CD4-positive, alpha-beta T cell (primary cell): ENCODE measurements at regions not wholly inside any gene's neighbourhood (a gene's known extent, or its start where the extent isn't known, plus 50 kb on each side); places are given as distances from the start of the nearest gene placed in this dataset.

Experiments used
- ATAC-seq: fragments of 200-7000 bp; cut with Tn5 transposase; one replicate; pipeline ENCODE4 v1.10.0; 2022; ENCODE audit warnings: mild to moderate bottlenecking; ENCODE audit not compliant: poor library complexity
- CTCF ChIA-PET: fragments of 350-600 bp; sonication (Branson Sonifier 250); formaldehyde crosslinking; loops from one replicate; lab custom pipeline; 2021; ENCODE audit warnings: antibody characterized with exemption, inconsistent platforms; lab: Charles Lee
- POLR2A ChIA-PET: fragments of 350-600 bp; sonication (Branson Sonifier 250); formaldehyde crosslinking; loops from one replicate; lab custom pipeline; 2021; ENCODE audit warnings: antibody characterized with exemption, inconsistent platforms; lab: Charles Lee
- DNase-seq, 14 experiments: peaks; one replicate each; pipeline ENCODE4 v3.0.0-alpha.2; 2013 to 2020; ENCODE audit warnings: mixed read lengths in 2 of 14
- H3K27ac ChIP-seq, 2 donors: one replicate each; pipeline versions ENCODE4 v1.5.1 to v1.7.0; 2013; ENCODE audit warnings: low read length in 2 of 2, low read depth in 1 of 2, mild to moderate bottlenecking in 1 of 2
- H3K27me3 ChIP-seq, 2 experiments: 1 replicate in 1 of 2; 2 replicates in 1 of 2; pipeline versions ENCODE4 v1.6.1 to v1.7.0; 2013; ENCODE audit warnings: low read length in 2 of 2, control low read depth in 1 of 2, mild to moderate bottlenecking in 1 of 2, moderate library complexity in 1 of 2; ENCODE audit not compliant: insufficient read depth in 2 of 2, control insufficient read depth in 1 of 2
- H3K36me3 ChIP-seq: one replicate; pipeline ENCODE4 v1.6.1; 2013; ENCODE audit warnings: low read length, control low read depth; ENCODE audit not compliant: insufficient read depth
- H3K4me1 ChIP-seq: one replicate; pipeline ENCODE4 v1.6.1; 2013; ENCODE audit warnings: low read length, control low read depth; ENCODE audit not compliant: insufficient read depth
- H3K4me3 ChIP-seq: one replicate; pipeline ENCODE4 v1.5.1; 2013; ENCODE audit warnings: mild to moderate bottlenecking, low read length, moderate library complexity
- H3K9me3 ChIP-seq, 2 experiments: 1 replicate in 1 of 2; 2 replicates in 1 of 2; pipeline versions ENCODE4 v1.6.1 to v1.7.0; 2013; ENCODE audit warnings: low read length in 2 of 2, mild to moderate bottlenecking in 2 of 2, control low read depth in 1 of 2, moderate library complexity in 1 of 2; ENCODE audit not compliant: control insufficient read depth in 1 of 2, insufficient read depth in 1 of 2
- H3K27ac Mint-ChIP-seq: one replicate; pipeline ENCODE4 v1.8.0; 2020; ENCODE audit warnings: mixed read lengths
- H3K27me3 Mint-ChIP-seq: one replicate; pipeline ENCODE4 v1.8.0; 2021; ENCODE audit warnings: mixed read lengths
- H3K36me3 Mint-ChIP-seq: one replicate; pipeline ENCODE4 v1.8.0; 2021; ENCODE audit warnings: low read depth, mixed read lengths
- H3K4me1 Mint-ChIP-seq: one replicate; pipeline ENCODE4 v1.8.0; 2021; ENCODE audit warnings: low read depth, mixed read lengths
- H3K4me3 Mint-ChIP-seq: one replicate; pipeline ENCODE4 v1.8.0; 2020; ENCODE audit warnings: mild to moderate bottlenecking, mixed read lengths
- H3K9me3 Mint-ChIP-seq: one replicate; pipeline ENCODE4 v1.8.0; 2020; ENCODE audit warnings: mixed read lengths
- CTCF ChIP-seq: fragments of 200-600 bp; IDR thresholded peaks from one replicate; pipeline ENCODE4 v1.8.0; 2022; ENCODE audit warnings: antibody characterized with exemption, mild to moderate bottlenecking
- intact Hi-C, 2 experiments: fragments of 100-400 bp; cut with DNase I in 1 of 2; cut with micrococcal nuclease in 1 of 2; formaldehyde crosslinking; loops; one replicate each; pipeline versions ENCODE4 v1.15.1 to v1.9.0; 2023 to 2025; cut with DNase I, micrococcal nuclease

GRCh38 chr17:82998637-82999036 lies 80.8 kb upstream of the METRNL start:
- ChIA-PET POLR2A (no interaction called here), CTCF (no interaction called here)
- DNase-seq (no peak), ATAC-seq (no peak)
- H3K9me3 Mint-ChIP-seq: peaks cover 2% of the 10 kb centered on the region
- H3K27ac Mint-ChIP-seq: no peak overlapping the region
- TF ChIP-seq CTCF: no peak
- Histone ChIP-seq H3K27me3 (no peaks in the 10 kb centered on the region), H3K4me1 (no peaks in the 10 kb centered on the region), H3K36me3 (no peaks in the 10 kb centered on the region), H3K4me3 (no peak overlapping the region), H3K9me3 (peaks cover under 1 to 5% of the 10 kb centered on the region in 2 experiments), H3K27ac (no peak overlapping the region)
- intact Hi-C loops: loop anchor here in 1 of 2 experiments (10.0 kb wide), 1 partner anchor 214 kb away; no protein-coding TSS in a partner anchor
- H3K27me3 Mint-ChIP-seq: no peaks in the 10 kb centered on the region
- H3K36me3 Mint-ChIP-seq: peaks cover 58% of the 10 kb centered on the region
- H3K4me1 Mint-ChIP-seq: no peaks in the 10 kb centered on the region
- H3K4me3 Mint-ChIP-seq: no peak overlapping the region

GRCh38 chr17:83000738-83001137 lies 78.7 kb upstream of the METRNL start:
- no peaks in the 10 kb centered on the region for H3K9me3 Mint-ChIP-seq
- H3K36me3 ChIP-seq: peaks cover 6% of the 10 kb centered on the region
- DNase-seq (no peak), ATAC-seq (no peak)
- CTCF ChIA-PET: no interaction called here
- no peaks in the 10 kb centered on the region for H3K27me3 ChIP-seq
- no peak overlapping the region for H3K4me3 Mint-ChIP-seq
- H3K36me3 Mint-ChIP-seq: peaks cover 48% of the 10 kb centered on the region
- TF ChIP-seq CTCF: no peak
- H3K4me1 ChIP-seq: no peaks in the 10 kb centered on the region
- H3K27ac Mint-ChIP-seq: no peak overlapping the region
- peaks cover 0 to 5% of the 10 kb centered on the region in 2 experiments for H3K9me3 ChIP-seq
- no peak overlapping the region for H3K27ac ChIP-seq
- POLR2A ChIA-PET: no interaction called here
- H3K4me1 Mint-ChIP-seq: no peaks in the 10 kb centered on the region
- no peak overlapping the region for H3K4me3 ChIP-seq
- H3K27me3 Mint-ChIP-seq: no peaks in the 10 kb centered on the region
- intact Hi-C loops: no loop called here

GRCh38 chr17:83002118-83002805 lies 77.1 kb upstream of the METRNL start:
- Mint-ChIP-seq H3K4me3 (no peak overlapping the region), H3K27me3 (no peaks in the 10 kb centered on the region), H3K36me3 (peaks cover 47% of the 10 kb centered on the region), H3K27ac (no peak overlapping the region), H3K9me3 (no peaks in the 10 kb centered on the region), H3K4me1 (no peaks in the 10 kb centered on the region)
- Histone ChIP-seq H3K27ac (no peak overlapping the region), H3K9me3 (peaks cover 0 to 5% of the 10 kb centered on the region in 2 experiments), H3K27me3 (no peaks in the 10 kb centered on the region), H3K4me1 (no peaks in the 10 kb centered on the region), H3K36me3 (peaks cover 6% of the 10 kb centered on the region), H3K4me3 (no peak overlapping the region)
- DNase-seq (no peak), ATAC-seq (no peak)
- intact Hi-C loops: no loop called here
- TF ChIP-seq CTCF: no peak
- CTCF ChIA-PET: no interaction called here
- POLR2A ChIA-PET: no interaction called here
